NCI-H1930 (cell line): ENCODE measurements at regions not wholly inside any gene's neighbourhood (a gene's known extent, or its start where the extent isn't known, plus 50 kb on each side); places are given as distances from the start of the nearest gene placed in this dataset.

ENCODE experiments used
- DNase-seq, 2 experiments: peaks; one replicate each; lab custom pipeline; 2025; lab: John Stamatoyannopoulos, UW

DNA sequence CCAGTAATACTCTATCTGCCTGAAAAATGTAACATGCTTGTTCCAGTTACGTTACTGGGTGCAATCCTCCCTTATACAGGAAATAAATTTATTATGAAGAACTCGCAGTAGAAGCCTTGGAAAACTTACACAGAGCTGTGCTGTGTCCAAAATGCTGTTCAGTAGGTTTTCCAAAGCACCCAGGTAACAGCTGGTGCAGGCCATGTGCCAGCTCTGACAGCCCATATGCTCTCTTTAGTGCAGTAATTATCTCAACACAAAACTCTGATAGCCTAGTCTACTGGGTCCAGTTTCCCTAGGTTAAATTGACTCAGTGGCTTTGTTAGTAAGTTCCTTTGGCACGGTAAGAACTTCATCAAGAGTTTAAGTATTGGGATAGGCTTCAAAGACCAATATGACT is 120.7 kb upstream of the OBI1 start:
- DNase-seq, result no peak

- DNase-seq, result no peak
These were observed 119.0 kb upstream of the OBI1 start for GRCh38 chr13:78777976-78778375.

DNA sequence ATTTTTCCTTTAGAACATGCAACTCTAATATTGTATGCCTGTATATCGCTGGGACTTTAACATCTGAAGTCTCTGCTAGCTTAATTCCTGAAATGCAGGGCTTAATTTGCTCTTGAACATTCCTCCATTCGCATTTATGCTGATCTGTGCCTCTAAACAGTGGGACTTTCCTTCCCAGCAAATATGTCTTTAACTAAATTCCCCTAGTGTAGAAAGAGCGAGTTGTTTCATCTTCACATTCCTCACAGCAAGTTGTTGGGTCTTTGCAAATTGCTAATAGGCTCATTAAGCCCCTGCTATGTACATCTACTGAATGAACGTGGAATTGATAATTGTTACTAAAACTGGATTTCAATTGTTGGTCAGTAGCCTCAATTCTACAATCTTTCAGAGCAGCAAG is 118.4 kb upstream of the OBI1 start:
- DNase-seq, result no peak

GRCh38 chr13:78772933-78773332 is 114.0 kb upstream of the OBI1 start:
- DNase-seq, result no peak

GRCh38 chr13:78770601-78771000 is 111.6 kb upstream of the OBI1 start:
- DNase-seq, result no peak

DNA sequence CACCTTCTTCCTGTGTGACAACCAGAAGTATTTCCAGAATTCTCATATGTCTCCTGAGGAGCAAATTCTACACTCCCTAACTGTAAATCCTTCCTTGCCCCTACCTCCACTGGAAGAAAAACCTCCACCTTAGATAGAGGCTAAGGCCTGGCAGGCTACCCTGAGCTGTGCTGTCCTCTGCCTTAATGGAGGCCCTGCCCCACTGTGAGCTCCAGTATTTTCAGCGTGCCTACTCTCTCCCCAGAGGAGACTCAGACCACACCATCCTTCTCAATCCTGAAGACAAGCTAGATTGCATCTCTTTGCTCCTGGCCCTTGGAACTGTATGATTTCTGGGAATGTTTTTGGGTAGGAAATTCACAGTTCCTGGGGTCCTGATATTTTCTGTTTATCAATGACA is 110.0 kb upstream of the OBI1 start:
- no peak for DNase-seq

GRCh38 chr13:78764665-78765064 is 105.7 kb upstream of the OBI1 start:
- DNase-seq, result no peak

- no peak for DNase-seq
These were observed 103.9 kb upstream of the OBI1 start for GRCh38 chr13:78762825-78763224.

- no peak for DNase-seq
These were observed 100.7 kb upstream of the OBI1 start for GRCh38 chr13:78759704-78760103.

DNA sequence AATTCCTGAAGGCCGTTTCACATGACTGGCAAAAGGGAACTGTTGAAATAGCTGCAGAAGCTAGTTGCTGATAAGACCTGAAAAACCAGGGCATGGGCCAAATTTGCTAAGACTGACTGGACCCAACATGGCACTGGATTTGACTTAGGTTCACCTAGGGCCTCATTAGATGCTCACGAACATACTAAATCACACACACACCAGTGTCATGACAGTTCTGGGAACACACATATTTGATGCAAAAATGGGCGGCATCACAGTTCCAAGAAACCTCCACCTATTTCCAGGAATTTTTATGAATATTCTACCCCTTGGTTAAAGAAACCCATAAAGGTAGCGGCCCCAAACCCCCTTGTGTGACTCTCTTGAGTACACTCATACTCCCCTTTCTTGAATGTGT is 99.6 kb upstream of the OBI1 start:
- DNase-seq, result no peak

DNA sequence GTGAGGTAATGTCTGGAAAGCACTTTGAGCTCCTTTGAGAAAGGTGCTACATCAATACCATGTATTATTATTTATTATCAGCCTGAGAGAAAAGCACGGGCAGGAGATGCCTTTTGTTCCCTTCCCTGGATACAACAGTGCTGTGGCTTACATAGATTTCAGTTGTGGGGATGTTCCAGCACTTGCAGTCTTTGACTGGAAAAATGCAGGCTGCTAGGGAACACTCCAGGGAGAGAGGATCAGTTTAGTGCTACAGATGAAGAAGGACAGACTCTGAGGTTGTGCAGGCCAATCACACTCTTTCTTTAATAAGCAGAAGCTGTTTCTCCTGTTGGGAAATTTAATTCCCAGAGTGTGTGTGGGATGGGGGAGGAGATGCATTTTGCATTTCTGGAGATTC is 94.5 kb upstream of the OBI1 start:
- DNase-seq, result no peak

DNA sequence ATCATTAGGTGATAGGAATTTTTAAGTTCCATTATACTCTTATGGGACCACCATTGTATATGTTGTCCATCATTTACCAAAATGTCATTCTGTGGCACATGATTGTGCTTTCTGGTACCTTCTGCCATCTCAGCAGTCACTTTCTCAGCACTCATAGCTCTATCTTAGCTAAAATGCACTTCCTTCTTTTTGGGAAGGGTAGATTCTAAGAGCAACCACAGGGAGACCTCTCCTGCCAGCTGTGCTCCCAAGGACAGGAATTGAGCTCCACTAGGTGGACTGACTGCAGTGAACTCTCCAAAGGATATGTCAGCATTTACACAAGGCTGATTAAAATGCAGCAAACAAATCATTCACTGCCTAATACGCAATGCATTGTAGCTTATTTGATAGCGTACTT is 91.8 kb upstream of the OBI1 start:
- DNase-seq, result no peak

GRCh38 chr13:78743973-78744372 is 85.0 kb upstream of the OBI1 start:
- DNase-seq, result no peak

GRCh38 chr13:78742659-78743058 is 83.7 kb upstream of the OBI1 start:
- DNase-seq, result no peak

- no peak for DNase-seq
These were observed 77.2 kb upstream of the OBI1 start for GRCh38 chr13:78736142-78736541.

- no peak for DNase-seq
These were observed 73.6 kb upstream of the OBI1 start for GRCh38 chr13:78732445-78733017.

DNA sequence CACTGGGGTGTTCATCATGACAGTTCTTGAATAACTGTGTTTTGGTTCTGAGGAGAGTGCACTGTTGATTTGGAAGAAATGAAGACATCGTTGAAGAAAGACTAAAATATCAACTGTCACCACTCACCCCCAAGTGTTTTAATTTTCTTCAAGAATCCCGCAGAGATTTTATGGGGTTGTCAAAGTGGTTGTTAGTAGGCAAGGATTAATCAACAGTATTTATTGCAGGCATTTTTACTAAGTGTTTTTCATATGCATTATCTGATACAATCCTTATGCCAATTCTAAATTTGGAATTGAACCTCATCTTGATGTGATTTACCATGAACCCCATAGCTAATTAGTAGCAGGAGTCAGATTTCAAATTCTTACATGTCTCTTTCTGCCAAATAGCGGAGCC is 63.7 kb upstream of the OBI1 start:
- no peak for DNase-seq

DNA sequence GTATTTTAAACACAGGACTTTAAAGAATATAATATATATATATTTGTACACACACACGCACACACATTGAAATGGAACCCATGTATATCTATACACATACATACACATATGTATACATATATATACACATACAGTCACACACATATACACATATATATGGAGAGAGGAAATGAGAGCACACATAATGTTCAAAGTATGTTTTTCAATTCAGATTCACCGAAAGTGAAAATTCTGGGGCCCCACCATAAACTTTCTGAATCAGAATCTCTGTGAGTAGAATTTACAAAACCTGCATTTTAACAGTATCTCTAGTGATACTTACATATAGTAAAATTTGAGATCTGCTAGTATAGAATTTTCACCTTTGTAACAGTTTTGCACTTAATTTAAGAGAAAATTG is 60.4 kb upstream of the OBI1 start:
- DNase-seq, result no peak

DNA sequence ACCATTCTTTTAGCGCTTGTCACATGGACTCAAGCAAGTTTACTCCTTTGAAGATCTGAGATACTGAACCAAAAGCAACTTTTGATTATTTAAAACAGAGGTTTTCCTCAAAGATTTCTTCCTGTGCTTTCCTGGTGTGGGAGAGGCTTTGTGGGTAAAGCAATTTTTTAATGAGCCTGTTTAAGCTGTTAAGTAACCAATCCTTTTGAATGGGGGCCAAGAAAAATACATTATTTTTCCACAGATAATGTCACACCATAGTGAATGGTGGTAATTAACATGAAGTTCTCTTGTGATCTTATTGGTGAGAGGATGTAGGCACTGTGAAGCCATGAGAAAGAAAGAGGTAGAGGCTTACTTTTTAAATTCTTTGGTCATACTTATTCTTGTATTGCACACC is 55.8 kb upstream of the OBI1 start:
- no peak for DNase-seq

DNA sequence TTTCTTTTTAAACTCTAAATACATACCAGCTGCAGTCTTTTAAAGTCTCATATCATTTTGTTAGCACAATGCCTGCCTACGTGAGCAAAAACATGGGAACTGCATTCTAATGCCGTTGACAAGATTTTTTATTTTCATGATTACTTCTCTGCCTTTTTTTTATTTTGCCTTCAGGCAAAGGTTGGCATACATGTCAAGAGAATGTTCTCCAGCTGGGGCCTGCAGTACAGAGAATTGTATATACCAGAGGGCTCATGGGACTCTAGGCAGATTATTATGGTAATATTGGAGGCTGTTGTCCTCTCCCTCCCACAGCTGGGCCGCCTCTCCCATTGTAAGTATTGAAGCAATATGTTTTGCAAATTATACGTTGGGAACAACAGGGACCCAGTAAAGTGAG is 53.9 kb upstream of the OBI1 start:
- peak; percentile 20 to 41 for DNase-seq

GRCh38 chr13:78709028-78709427 is 50.1 kb upstream of the OBI1 start:
- DNase-seq, result no peak
